HG02885 (cell line): ENCODE measurements at regions not wholly inside any gene's neighbourhood (a gene's known extent, or its start where the extent isn't known, plus 50 kb on each side); places are given as distances from the start of the nearest gene placed in this dataset.

Source experiments
- ATAC-seq: cut with Tn5 transposase; IDR thresholded peaks from one replicate; pipeline ENCODE4 v1.9.1; 2021; ENCODE audit warnings: mild to moderate bottlenecking; ENCODE audit not compliant: unreplicated experiment, poor library complexity

DNA sequence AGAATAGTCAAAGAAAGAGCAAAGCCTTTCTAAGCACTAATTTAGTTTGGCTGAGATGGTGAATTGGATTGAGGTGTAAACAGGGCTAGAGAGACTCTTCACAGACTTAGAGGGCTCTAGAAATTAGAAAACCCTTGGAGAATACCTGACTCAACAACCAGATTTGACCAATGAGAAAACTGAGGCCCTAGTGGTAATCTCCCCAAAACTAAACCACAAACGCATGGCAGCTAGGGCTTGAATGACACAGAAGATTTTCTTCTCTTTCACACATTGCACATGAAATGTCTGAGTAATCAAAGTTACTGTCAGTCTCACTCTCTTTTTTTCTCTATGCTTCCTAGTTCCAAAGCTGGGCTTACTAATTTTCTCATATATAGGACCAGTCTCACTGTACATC, 314.5 kb upstream of the KCNJ16 start:
- no peak for ATAC-seq

DNA sequence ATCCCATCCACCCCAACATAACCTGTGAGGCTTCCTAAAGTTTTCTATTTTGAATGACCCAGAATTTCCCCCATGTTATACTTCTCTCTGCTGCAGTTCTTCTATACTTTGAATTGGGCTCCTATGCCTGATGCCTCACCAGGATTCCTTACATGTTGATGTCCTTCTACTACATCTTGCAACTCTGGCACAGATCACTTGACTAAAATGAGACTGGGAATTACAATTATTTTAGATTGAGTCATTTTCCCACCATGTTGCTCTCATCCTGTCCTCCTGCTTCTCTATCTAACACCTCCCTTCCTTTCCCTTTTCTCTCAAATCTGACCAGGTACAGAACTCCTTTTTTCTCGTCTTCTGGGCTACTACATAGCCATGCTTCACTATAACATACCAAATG, 314.0 kb upstream of the KCNJ16 start:
- no peak for ATAC-seq

DNA sequence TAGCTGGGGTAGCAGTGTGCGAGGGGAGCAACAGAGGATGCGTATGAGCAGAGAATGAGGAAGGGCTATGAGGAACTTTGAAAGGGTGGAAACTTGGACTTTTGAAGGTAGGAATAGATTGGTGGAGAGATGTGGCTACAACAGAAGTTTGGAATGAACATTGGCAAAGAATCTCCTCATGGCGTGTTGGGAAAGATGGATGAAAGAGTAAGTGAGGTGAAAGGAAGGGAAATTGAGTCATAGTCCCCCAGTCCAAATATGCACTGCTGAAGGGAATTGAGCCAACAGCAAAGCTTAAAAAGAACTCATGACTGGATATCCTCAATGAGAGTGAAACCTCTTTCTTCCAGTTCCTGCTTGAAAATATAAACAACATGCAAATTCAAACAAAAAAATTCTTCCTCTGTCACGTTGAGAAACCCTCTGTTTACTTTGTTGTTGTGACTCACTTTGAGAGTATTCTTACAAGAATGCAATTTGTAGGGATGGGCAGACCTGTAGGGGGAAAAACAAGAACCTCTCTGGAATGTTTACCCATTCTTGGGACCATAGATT, 313.2 kb upstream of the KCNJ16 start:
- ATAC-seq, result no peak

DNA sequence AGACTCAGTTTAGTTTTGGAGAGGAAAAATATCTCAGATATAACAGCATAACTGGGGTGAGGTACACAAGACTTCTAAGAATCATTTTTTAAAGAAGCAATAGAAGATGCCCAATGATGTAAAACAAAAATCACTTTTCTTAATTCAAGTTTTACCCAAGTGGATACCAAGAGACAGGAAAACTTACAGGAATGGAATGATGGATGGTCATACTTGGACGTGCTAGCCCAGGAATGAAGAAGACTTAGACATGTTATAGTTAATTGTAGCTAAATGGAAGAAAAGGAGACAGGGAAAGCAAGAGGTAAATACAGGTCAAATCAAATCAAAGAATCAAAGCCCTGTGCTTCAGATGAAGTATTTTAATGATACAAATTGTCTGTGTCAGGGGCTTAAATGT, 312.7 kb upstream of the KCNJ16 start:
- ATAC-seq, result no peak

DNA sequence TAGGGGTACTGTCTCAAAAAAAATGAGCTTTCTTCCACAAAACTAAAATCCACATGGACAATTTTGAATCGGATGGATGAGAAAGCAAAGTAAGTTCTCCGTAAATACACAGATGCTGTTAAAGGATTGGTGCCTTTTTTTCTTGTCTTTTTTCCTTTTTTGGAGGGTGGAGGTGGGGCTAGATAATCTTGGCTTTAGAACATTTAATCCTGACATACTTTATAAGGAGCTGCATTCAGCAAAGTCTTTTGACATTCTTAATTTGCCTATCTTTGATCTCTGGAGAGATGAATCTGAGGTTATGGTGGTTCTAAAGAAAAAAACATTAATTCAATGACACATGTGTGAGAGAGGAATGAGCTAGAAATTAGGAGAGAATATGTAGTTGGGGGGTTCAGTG, 312.3 kb upstream of the KCNJ16 start:
- ATAC-seq, result no peak

DNA sequence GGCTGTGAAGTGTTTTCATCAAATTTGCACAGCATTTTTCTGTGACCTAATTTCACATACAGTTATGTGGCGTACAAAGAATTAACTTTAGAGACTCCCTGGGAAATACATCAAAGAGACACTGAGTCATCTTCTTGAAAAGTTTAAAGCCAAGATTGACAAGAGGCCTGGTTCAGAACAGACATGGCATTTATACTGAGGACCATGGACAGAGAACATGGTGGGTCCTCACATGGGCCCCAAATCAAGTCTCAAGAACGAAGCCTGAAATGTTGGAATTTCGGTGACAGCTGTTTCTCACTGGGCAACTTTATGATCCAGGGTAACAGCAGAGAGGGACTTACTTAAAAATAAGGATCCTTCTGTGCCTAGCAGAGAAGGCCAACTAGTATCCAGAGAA, 311.5 kb upstream of the KCNJ16 start:
- no peak for ATAC-seq

DNA sequence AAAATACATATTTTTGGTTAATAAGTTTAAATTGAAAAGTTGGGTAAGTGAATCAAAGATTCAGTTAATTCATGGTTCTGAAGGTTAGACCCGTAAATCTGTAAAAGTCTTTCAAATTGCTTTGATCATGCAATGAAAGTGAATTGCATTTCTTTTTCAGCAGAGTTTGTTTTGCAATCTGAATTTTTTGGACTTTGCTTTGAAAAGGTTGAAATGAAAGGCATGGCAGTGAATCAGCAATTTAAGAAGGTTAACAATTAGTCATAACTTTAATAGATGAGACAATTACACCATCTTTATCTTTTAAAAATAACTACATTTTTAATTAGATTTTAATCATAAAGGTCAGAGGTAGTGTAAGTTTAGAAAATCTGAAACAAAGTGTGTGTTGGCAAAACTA, 310.9 kb upstream of the KCNJ16 start:
- no peak for ATAC-seq

DNA sequence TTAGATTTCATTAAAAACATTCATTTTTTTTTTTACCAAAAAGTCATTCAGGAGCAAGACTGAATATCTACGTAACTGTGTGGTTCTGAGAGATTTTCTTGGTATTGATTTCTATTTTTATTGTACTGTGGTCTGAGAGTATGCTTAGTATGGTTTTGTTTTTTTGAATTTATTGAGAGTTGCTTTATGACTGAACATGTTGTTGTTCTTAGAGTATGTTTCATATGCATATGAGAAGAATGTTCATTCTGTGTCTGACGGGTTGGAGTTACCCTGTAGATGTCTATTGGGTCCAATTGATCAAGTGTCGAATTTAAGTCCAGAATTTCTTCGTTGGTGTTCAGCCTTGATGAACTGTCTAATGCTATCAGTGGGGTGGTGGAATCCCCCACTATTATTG, 306.0 kb upstream of the KCNJ16 start:
- no peak for ATAC-seq

DNA sequence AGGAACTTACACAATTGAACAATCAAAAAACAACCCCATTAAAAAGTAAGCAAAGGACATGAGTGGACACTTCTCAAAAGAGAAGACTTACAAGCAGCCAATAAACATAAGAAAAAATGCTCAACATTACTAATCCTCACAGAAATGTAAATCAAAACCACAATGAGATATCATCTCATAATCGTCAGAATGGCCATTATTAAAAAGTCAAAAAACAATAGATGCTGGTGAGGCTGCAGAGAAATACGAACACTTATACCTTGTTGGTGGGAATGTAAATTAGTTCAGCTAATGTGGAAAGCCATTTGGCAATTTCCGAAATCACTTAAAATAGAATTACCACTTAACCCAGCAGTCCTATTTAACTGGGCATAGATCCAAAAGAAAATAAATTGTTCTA, 301.9 kb upstream of the KCNJ16 start:
- ATAC-seq, result no peak

DNA sequence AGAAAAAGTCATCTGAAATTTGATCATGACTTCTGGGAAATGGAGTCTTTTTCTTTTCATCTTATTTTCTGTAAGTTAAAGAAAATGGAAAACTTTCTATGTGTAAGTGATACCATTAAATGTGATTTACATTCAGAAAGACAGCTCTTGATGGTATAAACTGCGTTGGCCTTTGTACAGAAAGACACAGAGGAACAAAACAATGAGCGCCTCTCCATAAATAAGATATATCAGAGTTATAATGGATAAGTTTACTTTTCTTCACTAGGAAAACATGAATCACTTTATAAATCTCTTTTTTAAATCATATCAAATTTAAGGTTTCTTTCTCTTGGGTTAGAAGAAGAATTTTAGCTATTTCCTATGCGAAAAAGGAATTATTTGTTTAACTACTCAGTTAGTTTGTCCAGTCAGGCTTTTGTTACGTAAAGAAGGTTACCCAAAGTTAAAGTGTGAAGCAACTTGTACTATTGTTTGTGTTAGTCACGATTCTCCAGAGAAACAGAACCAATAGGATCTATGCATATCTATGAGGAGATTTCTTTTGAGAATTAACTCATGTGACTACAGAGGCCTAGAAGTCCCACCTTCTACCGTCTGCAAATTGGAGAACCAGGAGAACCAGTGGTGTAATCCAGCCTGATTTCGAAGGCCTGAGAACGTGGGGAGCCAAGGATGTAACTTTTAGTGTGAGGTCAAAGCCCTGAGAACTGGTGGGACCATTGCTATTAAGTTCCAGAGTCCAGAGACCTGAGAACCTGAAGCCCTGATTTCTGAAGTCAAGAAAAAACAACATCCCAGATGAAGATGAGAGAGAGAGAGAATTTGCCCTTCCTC, 295.4 kb upstream of the KCNJ16 start:
- no peak for ATAC-seq

DNA sequence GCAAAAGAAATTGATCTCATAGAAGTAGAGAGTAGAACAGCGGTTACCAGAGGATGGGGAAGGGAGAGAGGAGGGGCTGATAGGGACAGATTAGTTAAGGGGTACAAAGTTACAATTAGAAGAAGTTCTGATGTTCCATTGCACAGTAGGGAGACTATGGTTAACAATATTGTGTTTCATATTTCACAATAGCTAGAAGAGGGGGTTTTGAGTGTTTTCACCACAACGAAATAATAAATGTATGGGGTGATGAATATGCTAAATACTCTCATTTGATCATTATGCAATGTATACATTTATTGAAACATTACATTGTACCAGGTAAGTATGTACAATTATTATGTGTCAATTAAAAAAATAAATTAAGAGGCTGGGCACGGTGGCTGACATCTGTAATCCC, 291.2 kb upstream of the KCNJ16 start:
- no peak for ATAC-seq

DNA sequence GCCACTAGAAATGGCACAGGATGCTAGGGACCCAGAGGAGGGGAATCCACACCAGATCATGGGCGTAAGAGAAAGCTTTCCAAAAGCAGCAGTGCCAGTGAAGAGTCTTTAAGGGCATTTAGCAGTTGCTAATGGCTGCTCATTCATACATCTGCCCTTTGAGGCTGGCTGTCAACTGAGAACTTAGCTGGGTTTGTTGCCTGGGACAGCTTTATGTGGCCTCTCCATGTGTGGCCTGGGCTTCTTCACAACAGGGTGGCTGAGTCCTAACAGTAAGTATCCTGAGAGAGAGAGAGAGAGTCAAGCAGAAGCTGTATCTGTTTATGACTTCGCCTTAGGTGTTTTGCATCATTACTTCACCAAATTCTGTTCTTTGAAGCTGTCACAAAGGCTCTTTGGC, 286.1 kb upstream of the KCNJ16 start:
- ATAC-seq, result no peak

DNA sequence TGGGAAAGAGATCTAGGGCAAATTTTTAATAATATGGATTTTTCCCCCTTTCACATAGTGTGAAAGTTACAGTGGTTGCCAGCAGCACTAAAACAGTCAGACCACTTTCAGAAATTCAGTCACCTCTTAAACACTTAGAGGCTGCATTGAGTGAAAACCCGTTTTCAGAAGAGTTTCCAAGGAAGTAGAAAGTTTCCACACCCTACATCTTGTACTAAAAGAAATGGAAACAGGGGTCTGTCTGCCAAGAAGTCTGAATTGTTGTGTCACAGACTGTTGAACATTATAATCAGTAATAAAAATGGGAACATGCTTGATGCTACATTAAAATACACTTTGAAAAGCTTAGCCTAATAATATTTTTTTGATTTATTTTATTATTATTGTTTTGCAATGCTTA, 278.9 kb upstream of the KCNJ16 start:
- no peak for ATAC-seq

DNA sequence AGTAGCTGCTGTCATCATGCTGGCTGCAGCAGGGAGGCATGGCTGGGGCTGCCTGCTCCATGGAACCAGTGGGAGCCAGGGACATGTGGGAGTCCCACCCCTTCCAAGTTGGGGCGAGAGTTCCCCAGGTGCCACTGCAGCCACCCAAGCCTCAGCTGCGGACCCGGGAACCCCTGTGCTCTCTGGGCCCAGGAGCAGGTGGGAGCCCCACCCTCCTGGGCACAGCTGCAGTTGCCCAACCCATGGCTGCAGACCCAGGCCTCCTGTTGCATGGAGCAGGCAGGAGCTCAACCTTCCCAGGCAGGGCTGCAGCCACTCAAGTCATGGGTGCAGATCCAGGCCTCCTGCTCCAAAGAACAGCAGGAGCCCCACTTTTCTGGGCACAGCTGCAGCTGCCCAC, 274.2 kb upstream of the KCNJ16 start:
- ATAC-seq, result no peak

DNA sequence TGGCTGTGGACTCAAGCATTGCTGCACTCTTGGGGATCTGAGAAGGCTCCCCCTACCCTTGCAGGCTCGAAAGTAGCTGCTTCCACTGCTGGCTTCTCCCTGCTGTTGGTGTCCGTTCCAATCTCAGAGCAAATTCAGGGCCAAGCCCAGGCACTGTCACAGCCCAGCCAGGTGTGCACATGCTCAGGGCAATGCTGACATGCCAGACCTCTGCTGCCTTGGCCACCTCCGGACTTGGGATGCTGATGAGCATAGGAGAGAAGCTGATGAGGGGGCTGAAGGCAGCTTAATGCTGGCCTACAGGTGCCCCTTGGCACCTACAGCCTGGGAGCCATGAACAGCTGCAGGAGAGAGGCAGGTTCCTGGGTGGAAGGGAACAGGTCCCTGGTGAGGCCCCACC, 273.7 kb upstream of the KCNJ16 start:
- ATAC-seq, result no peak

DNA sequence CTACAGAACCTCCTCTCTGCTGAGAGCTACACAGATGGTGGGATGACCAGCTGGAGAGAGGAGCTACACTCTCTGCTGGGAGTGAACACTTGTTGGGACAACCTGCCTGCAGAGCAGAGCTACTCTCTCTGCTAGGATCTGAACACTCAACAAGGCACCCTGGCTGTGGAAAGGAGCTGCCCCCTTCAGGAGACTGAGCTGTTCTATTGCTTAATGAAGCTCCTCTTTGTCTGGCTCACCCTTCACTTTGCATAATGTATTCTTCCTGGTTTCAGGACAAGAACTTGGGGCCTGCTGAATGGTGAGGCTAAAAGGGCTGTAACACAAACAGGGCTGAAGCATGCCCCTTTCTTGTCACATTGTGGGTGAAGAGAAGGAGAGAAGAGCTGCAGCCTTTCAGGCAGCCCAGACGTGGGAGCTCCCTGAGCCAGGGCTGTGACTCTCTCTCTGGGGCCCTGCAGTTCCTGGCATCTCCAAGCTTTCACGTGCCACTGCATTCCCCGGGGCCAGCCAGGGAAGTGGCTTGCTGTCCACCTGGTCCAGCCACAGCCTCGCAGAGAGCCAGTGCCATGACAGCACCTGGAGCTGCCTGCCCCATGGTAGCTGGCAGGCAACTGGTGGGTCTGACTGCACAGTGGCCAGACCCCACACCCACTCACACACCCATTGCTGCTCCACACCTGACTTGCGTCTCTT, 272.8 kb upstream of the KCNJ16 start:
- ATAC-seq, result no peak

DNA sequence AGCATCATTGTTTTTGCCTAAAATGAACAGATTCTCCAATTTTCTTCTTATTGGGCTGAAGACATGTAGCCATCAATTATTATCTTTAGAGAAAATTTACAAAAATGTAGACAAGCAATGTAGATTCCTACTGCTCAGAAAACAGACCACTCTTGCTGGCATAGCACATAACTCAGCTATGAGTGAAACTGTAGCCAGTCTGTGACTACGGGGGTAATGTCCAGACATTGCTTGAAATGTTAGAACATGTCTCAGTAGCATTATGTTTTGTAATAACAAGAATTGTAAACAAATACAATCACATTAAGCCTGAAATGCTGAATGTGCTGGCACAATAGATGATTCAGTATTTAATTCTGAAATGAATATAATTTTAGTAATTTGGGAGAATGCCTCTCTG, 265.7 kb upstream of the KCNJ16 start:
- no peak for ATAC-seq

DNA sequence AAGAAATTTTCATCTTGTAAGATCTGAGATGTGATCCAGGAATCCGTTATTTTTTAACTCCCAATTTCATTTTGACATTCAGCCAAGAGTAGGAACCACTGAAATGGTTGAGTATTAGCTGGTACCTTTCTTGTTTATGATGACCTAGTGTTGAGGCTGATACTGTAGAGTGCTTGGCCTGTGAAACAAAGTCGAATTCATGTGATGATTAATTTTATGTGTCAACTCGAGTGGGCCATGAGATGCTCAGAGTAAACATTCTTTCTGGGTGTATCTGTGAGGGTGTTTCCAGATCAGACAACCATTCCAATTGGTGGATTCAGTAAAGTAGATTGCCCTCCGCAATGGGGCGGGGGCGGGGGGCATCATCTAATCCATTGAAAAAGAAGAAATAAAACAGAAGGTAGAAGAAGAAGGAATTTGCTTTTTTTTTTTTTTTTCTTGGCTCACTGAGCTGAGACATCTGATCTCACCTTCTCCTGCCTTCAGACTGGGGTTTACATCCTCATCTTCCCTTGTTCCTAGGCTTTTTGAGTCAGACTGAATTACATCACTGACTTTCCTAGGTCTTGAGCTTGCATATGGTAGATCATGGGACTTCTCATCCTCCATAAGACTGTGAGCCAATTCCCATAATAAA, 264.6 kb upstream of the KCNJ16 start:
- ATAC-seq, result no peak

DNA sequence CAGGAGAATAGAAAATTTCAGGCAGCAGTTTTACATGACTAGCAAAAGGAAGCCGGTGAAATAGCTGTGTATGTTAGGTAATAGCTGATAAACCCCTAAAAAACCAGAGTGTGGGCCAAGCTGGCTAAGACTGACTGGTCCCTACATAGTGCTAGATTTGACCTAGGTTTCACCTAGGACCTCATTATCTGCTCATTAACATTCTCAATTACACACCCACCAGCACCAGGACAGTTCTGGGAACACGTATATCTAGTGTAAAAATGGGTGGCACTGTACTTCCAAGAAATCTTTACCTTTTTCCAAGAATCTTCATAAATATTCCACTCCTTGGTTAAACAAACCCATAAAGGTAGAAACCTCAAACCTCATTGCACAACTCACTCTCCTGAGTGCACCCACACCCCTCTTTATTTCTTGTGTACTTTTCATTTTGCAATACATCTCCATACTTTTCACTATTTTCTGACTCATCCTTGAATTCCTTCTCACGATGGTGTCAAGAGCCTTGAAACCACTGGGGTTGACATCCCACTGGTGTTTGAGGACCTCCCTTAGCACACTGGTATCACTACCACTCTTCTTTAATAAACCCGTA, 262.7 kb upstream of the KCNJ16 start:
- no peak for ATAC-seq

DNA sequence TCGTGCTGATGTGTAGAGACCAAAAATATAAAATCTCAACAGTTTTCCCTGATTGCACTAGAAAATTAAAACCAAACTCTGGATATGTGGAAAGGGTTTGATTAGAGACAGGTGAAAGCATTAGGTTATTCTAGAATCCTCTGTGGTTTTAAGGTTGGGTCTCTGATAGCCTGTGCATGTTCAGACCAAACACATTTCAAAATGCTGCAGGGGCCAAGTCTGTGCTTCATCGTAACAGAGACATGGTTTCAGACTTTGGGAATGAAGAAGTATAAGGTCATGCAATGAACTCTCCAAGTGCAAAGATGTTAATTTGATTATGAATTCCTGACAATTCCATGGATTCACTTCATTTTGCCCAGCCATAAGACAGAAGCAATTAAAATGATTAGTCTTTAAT, 261.0 kb upstream of the KCNJ16 start:
- ATAC-seq, result no peak

DNA sequence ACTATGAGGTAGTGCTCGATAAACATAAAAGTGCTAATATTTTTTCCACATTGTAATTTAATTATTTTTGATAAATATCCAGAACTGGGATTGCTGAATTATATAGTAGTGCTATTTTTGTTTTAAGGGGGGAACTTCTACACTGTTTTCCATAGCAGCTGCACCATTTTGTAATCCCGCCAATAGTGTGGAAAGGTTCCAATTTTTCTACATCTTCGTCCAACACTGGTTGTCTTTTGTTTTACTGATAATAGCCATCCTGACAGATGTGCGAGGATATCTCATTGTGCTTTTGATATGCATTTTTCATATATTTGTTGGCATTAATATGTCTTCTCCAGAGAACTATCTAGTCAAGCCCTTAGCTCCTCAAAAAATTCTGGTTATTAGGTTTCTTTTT, 259.6 kb upstream of the KCNJ16 start:
- ATAC-seq, result no peak
